ENCODE measurements at regions not wholly inside any gene's neighbourhood (a gene's known extent, or its start where the extent isn't known, plus 50 kb on each side); places are given as distances from the start of the nearest gene placed in this dataset.
"Not testable (repeated sequence)": the region's sequence is repeated elsewhere in the genome, so short reads cannot be mapped to it uniquely, and the experiment has no call there.

GRCh38 chr7:76708446-76708845 is 81.4 kb upstream of the POMZP3 start:
- DNase-seq; intact Hi-C loops (cut with micrococcal nuclease): not testable (repeated sequence)

GRCh38 chr7:76703815-76704214 is 76.7 kb upstream of the POMZP3 start:
- H3K27me3 ChIP-seq (ENCODE audit: low read depth); H3K27ac ChIP-seq (replicated peaks); intact Hi-C loops (cut with micrococcal nuclease); H3K4me1 ChIP-seq; H3K36me3 ChIP-seq; H3K4me3 ChIP-seq; H3K9me3 ChIP-seq (replicated peaks); DNase-seq: not testable (repeated sequence)

More at GRCh38 chr7:76708446-76708845, 81.4 kb upstream of the POMZP3 start:
- H3K27ac ChIP-seq (replicated peaks); H3K9me3 ChIP-seq (replicated peaks); H3K36me3 ChIP-seq; H3K27me3 ChIP-seq (ENCODE audit: low read depth); H3K4me3 ChIP-seq; H3K4me1 ChIP-seq: not testable (repeated sequence)

GRCh38 chr7:76686277-76686676 is 59.2 kb upstream of the POMZP3 start:
- H3K27me3 ChIP-seq (ENCODE audit: low read depth); H3K4me1 ChIP-seq; DNase-seq; H3K4me3 ChIP-seq; intact Hi-C loops (cut with micrococcal nuclease); H3K27ac ChIP-seq (replicated peaks); H3K36me3 ChIP-seq; H3K9me3 ChIP-seq (replicated peaks): not testable (repeated sequence)

GRCh38 chr7:76684737-76685136 is 57.7 kb upstream of the POMZP3 start:
- H3K36me3 ChIP-seq; H3K9me3 ChIP-seq (replicated peaks); H3K4me3 ChIP-seq; H3K27me3 ChIP-seq (ENCODE audit: low read depth); DNase-seq; H3K27ac ChIP-seq (replicated peaks); H3K4me1 ChIP-seq; intact Hi-C loops (cut with micrococcal nuclease): not testable (repeated sequence)

- H3K27ac ChIP-seq (replicated peaks); DNase-seq; H3K9me3 ChIP-seq (replicated peaks); intact Hi-C loops (cut with micrococcal nuclease); H3K4me1 ChIP-seq; H3K36me3 ChIP-seq; H3K4me3 ChIP-seq; H3K27me3 ChIP-seq (ENCODE audit: low read depth): not testable (repeated sequence)
Observed at GRCh38 chr7:76683631-76684030, 56.6 kb upstream of the POMZP3 start.

GRCh38 chr7:76681810-76682209 is 54.7 kb upstream of the POMZP3 start:
- H3K4me3 ChIP-seq; intact Hi-C loops (cut with micrococcal nuclease); H3K9me3 ChIP-seq (replicated peaks); DNase-seq; H3K36me3 ChIP-seq; H3K4me1 ChIP-seq; H3K27me3 ChIP-seq (ENCODE audit: low read depth); H3K27ac ChIP-seq (replicated peaks): not testable (repeated sequence)

- intact Hi-C loops (cut with micrococcal nuclease); H3K4me1 ChIP-seq; H3K27ac ChIP-seq (replicated peaks); DNase-seq; H3K4me3 ChIP-seq; H3K27me3 ChIP-seq (ENCODE audit: low read depth); H3K9me3 ChIP-seq (replicated peaks); H3K36me3 ChIP-seq: not testable (repeated sequence)
Observed at GRCh38 chr7:76679174-76679573, 52.1 kb upstream of the POMZP3 start.

GRCh38 chr7:76678500-76678899 is 51.4 kb upstream of the POMZP3 start:
- H3K9me3 ChIP-seq (replicated peaks); H3K27me3 ChIP-seq (ENCODE audit: low read depth); H3K36me3 ChIP-seq; intact Hi-C loops (cut with micrococcal nuclease); H3K27ac ChIP-seq (replicated peaks); DNase-seq; H3K4me3 ChIP-seq; H3K4me1 ChIP-seq: not testable (repeated sequence)

GRCh38 chr7:76676890-76677289 is 49.8 kb upstream of the POMZP3 start:
- H3K4me3 ChIP-seq; intact Hi-C loops (cut with micrococcal nuclease); H3K27ac ChIP-seq (replicated peaks); H3K36me3 ChIP-seq; H3K9me3 ChIP-seq (replicated peaks); H3K4me1 ChIP-seq; H3K27me3 ChIP-seq (ENCODE audit: low read depth); DNase-seq: not testable (repeated sequence)
